ENCODE measurements at regions not wholly inside any gene's neighbourhood (a gene's known extent, or its start where the extent isn't known, plus 50 kb on each side); places are given as distances from the start of the nearest gene placed in this dataset.
"Not testable (repeated sequence)": the region's sequence is repeated elsewhere in the genome, so short reads cannot be mapped to it uniquely, and the experiment has no call there.

- TF ChIP-seq PBX2 (CRISPR knock-in tag; IDR thresholded peaks at IDR 0.05); RAD51 (IDR thresholded peaks at IDR 0.05; ENCODE audit: borderline replicate concordance); SUZ12 (IDR thresholded peaks at IDR 0.05; ENCODE audit: low read depth, low read length); ZNF484 (CRISPR knock-in tag; IDR thresholded peaks at IDR 0.05; ENCODE audit: borderline replicate concordance, low read depth); HNF4G (IDR thresholded peaks at IDR 0.05; ENCODE audit: borderline replicate concordance, low read depth, low read length); HNF4G (CRISPR knock-in tag; IDR thresholded peaks at IDR 0.05; ENCODE audit: borderline replicate concordance, low read depth); POLR2G (IDR thresholded peaks at IDR 0.05; ENCODE audit: low read depth, low read length); MAFK (conservative IDR thresholded peaks at IDR 0.05 in 1 of 2, IDR thresholded peaks at IDR 0.05 in 1 of 2; ENCODE audit: low read length in 2 of 2); CTCF (CRISPR knock-in tag; IDR thresholded peaks at IDR 0.05); HOXA5 (CRISPR knock-in tag; IDR thresholded peaks at IDR 0.05): not testable (repeated sequence)
Observed at GRCh38 chr2:132317026-132317680, 99.5 kb upstream of the GPR39 start.
